HEK293T (cell line): ENCODE measurements at regions not wholly inside any gene's neighbourhood (a gene's known extent, or its start where the extent isn't known, plus 50 kb on each side); places are given as distances from the start of the nearest gene placed in this dataset.

Experiments
- CTCF ChIA-PET: fragments of 350-600 bp; formaldehyde crosslinking; extraction: SDS; loops from one replicate; lab custom pipeline; 2021; ENCODE audit warnings: antibody characterized with exemption, inconsistent platforms; lab: Yijun Ruan, JAX
- POLR2A ChIA-PET: fragments of 350-600 bp; formaldehyde crosslinking; extraction: SDS; loops from one replicate; lab custom pipeline; 2020; ENCODE audit warnings: antibody characterized with exemption, inconsistent platforms; lab: Yijun Ruan, JAX
- DNase-seq: peaks from one replicate; pipeline ENCODE4 v3.0.0; 2012; ENCODE audit warnings: mixed read lengths; ENCODE audit errors: extremely low spot score
- ARNT ChIP-seq: fragments of 450-650 bp; IDR thresholded peaks from 2 replicates; pipeline ENCODE4 v1.6.1; 2017; ENCODE audit warnings: mild to moderate bottlenecking
- BHLHE40 ChIP-seq: fragments of 450-650 bp; IDR thresholded peaks from 2 replicates; pipeline ENCODE4 v1.6.1; 2016; ENCODE audit warnings: mild to moderate bottlenecking, moderate library complexity, borderline replicate concordance
- CTBP1 ChIP-seq: fragments of 450-650 bp; IDR thresholded peaks from 2 replicates; pipeline ENCODE4 v1.6.1; 2016; ENCODE audit warnings: borderline replicate concordance
- ELF4 ChIP-seq: fragments of 450-650 bp; IDR thresholded peaks from 2 replicates; pipeline ENCODE4 v1.6.1; 2017; ENCODE audit warnings: antibody characterized with exemption
- FOXA1 ChIP-seq: fragments of 450-650 bp; IDR thresholded peaks from 2 replicates; pipeline ENCODE4 v1.6.1; 2016; ENCODE audit warnings: mild to moderate bottlenecking
- FOXK2 ChIP-seq: fragments of 450-650 bp; IDR thresholded peaks from 2 replicates; pipeline ENCODE4 v1.6.1; 2016; ENCODE audit warnings: mild to moderate bottlenecking
- FOXM1 ChIP-seq: fragments of 450-650 bp; IDR thresholded peaks from 2 replicates; pipeline ENCODE4 v1.6.1; 2017; ENCODE audit warnings: mild to moderate bottlenecking, borderline replicate concordance
- HDGF ChIP-seq: fragments of 450-650 bp; IDR thresholded peaks from 2 replicates; pipeline ENCODE4 v1.6.1; 2017; ENCODE audit warnings: antibody characterized with exemption, borderline replicate concordance
- L3MBTL2 ChIP-seq: fragments of 450-650 bp; conservative IDR thresholded peaks from 2 replicates; pipeline ENCODE4 v1.6.1; 2016; ENCODE audit warnings: mild to moderate bottlenecking
- LEF1 ChIP-seq: fragments of 450-650 bp; IDR thresholded peaks from 2 replicates; pipeline ENCODE4 v1.6.1; 2017; ENCODE audit warnings: mild to moderate bottlenecking, borderline replicate concordance
- NFRKB ChIP-seq: fragments of 450-650 bp; IDR thresholded peaks from 2 replicates; pipeline ENCODE4 v1.6.1; 2016; ENCODE audit warnings: mild to moderate bottlenecking, moderate library complexity
- SP1 ChIP-seq: fragments of 450-650 bp; IDR thresholded peaks from 2 replicates; pipeline ENCODE4 v1.6.1; 2017
- SUZ12 ChIP-seq: fragments of 450-650 bp; IDR thresholded peaks from 2 replicates; pipeline ENCODE4 v1.6.1; 2016; ENCODE audit warnings: mild to moderate bottlenecking
- TARDBP ChIP-seq: fragments of 450-650 bp; IDR thresholded peaks from 2 replicates; pipeline ENCODE4 v1.6.1; 2016
- ZNF384 ChIP-seq: fragments of 450-650 bp; IDR thresholded peaks from 2 replicates; pipeline ENCODE4 v1.6.1; 2016
- TF ChIP-seq, protein P1 (sequence below): fragments of 450-650 bp; IDR thresholded peaks from 2 replicates; pipeline ENCODE4 v1.6.1; 2016

- CTCF ChIA-PET: no interaction called here
These were observed 62.3 kb upstream of the PARVA start for GRCh38 chr11:12315024-12315423.

GRCh38 chr11:12316432-12316831 lies 60.9 kb upstream of the PARVA start:
- POLR2A ChIA-PET: no interaction called here
- TF ChIP-seq BHLHE40 (no peak), FOXK2 (no peak), LEF1 (no peak), SP1 (no peak), ZNF384 (no peak), ELF4 (no peak), NFRKB (no peak), HDGF (no peak), FOXM1 (no peak)
- no peak for DNase-seq
- CTCF ChIA-PET: no interaction called here

More at GRCh38 chr11:12315024-12315423, 62.3 kb upstream of the PARVA start:
- POLR2A ChIA-PET: no interaction called here
- DNase-seq: no peak
- TF ChIP-seq ARNT: no peak
- TF ChIP-seq FOXM1: no peak
- TF ChIP-seq ZNF384: no peak
- no peak for TF ChIP-seq TARDBP
- no peak for TF ChIP-seq NFRKB
- TF ChIP-seq FOXK2: no peak
- no peak for TF ChIP-seq L3MBTL2
- TF ChIP-seq ELF4: no peak
- TF ChIP-seq, protein P1, sequence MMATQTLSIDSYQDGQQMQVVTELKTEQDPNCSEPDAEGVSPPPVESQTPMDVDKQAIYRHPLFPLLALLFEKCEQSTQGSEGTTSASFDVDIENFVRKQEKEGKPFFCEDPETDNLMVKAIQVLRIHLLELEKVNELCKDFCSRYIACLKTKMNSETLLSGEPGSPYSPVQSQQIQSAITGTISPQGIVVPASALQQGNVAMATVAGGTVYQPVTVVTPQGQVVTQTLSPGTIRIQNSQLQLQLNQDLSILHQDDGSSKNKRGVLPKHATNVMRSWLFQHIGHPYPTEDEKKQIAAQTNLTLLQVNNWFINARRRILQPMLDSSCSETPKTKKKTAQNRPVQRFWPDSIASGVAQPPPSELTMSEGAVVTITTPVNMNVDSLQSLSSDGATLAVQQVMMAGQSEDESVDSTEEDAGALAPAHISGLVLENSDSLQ: no peak
- no peak for TF ChIP-seq HDGF
- no peak for TF ChIP-seq FOXA1
- no peak for TF ChIP-seq BHLHE40
- no peak for TF ChIP-seq CTBP1
- TF ChIP-seq SUZ12: no peak
- TF ChIP-seq SP1: no peak
- no peak for TF ChIP-seq LEF1

DNA sequence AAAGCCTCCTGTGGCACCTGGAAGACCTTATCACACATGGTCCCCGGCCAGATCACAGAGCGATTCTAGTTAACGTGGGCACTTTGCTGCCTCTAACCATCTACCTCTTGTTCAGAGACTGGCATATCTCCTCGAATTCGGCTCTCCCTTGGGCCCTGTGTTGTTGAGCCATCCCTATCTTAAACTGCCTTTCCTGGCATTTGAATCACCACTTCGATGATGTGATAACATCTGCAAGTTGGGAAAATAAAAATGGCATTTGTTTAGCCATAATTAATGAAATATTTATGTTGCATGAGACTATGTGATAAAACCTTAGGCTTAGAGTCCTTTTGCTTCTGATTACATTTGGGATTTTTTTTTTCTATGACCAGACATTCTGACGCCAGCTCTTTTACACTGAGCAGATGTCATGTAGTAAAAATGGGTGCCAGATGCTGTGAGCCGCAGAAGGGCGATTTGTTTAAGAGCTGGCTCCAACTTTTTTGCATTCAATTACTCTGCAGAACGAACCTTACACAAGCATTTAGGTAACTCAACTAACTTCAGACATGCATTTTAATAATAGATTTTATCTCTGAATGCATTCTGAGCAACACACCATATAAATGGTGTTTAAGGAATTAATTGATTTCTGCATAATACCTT lies 58.5 kb upstream of the PARVA start:
- DNase-seq: no peak
- ChIA-PET CTCF (interaction anchor here (0.9 to 1.1 kb wide), 3 partner anchors 12 to 38 kb away, joined by 3 to 6 read pairs (median 3); no protein-coding TSS in a partner anchor), POLR2A (no interaction called here)
- TF ChIP-seq LEF1 (no peak), HDGF (no peak), CTBP1 (no peak), FOXA1 (no peak), ELF4 (no peak), NFRKB (no peak), L3MBTL2 (no peak), SP1 (no peak), FOXK2 (no peak), SUZ12 (no peak), ARNT (no peak), TARDBP (no peak), BHLHE40 (no peak)
- TF ChIP-seq, protein P1: no peak

DNA sequence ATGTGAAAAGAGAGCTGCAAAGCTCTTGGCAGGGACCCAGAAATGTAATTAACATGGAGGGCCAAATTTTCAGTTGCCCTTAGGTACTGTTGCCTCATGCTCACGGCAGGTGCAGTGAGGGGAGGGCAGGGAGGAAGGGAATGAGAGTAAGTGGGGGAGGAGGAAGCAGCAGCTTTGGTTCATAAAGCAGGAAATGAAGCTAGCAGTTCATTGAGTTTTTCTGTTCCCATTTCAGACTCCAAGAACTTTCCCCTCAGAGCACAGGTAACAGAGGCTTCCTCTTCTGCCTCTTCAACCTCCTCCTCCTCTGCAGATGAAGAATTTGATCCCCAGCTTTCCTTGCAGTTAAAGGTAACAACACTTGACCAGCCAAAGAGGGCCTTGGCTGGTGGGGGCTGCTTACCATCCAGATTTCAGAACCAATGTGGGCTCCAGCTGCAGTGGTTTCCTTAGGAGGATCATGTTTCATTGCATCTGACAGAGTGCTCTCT lies 57.9 kb upstream of the PARVA start:
- ChIA-PET POLR2A (interaction anchor here (0.6 kb wide), 1 partner anchor 9 kb away, joined by 3 read pairs; no protein-coding TSS in a partner anchor), CTCF (interaction anchor here (0.7 to 1.1 kb wide), 4 partner anchors 12 to 248 kb away, joined by 3 to 6 read pairs (median 3); no protein-coding TSS in a partner anchor)
- DNase-seq: no peak
- TF ChIP-seq SUZ12 (no peak), LEF1 (no peak)

- TF ChIP-seq SUZ12 (no peak), ZNF384 (no peak), FOXK2 (no peak), L3MBTL2 (no peak), HDGF (no peak), TARDBP (no peak), FOXM1 (no peak), ARNT (no peak), BHLHE40 (no peak), LEF1 (no peak), SP1 (no peak), NFRKB (no peak), FOXA1 (no peak), CTBP1 (no peak), ELF4 (no peak)
- TF ChIP-seq, protein P1: no peak
- no peak for DNase-seq
- ChIA-PET CTCF (interaction anchor here (0.7 to 1.1 kb wide), 3 partner anchors 11 to 247 kb away, joined by 3 to 6 read pairs (median 3); no protein-coding TSS in a partner anchor), POLR2A (interaction anchor here (0.6 kb wide), 1 partner anchor 10 kb away, joined by 3 read pairs; no protein-coding TSS in a partner anchor)
These were observed 57.4 kb upstream of the PARVA start for GRCh38 chr11:12319988-12320387.
